MM.1S (cell line): ENCODE measurements at regions not wholly inside any gene's neighbourhood (a gene's known extent, or its start where the extent isn't known, plus 50 kb on each side); places are given as distances from the start of the nearest gene placed in this dataset.

Source experiments
- DNase-seq: peaks from one replicate; pipeline ENCODE4 v3.0.0-alpha.2; 2015
- H2AFZ ChIP-seq: fragments of 300-600 bp; sonication (generic); 2 replicates; pipeline ENCODE4 v1.6.0; 2016; ENCODE audit warnings: antibody characterized with exemption, low read length
- H3F3A ChIP-seq: fragments of 300-600 bp; sonication (generic); 2 replicates; pipeline ENCODE4 v1.6.1; 2016; ENCODE audit warnings: mild to moderate bottlenecking, antibody characterized with exemption, low read length, moderate library complexity, mixed read lengths; ENCODE audit not compliant: insufficient read depth
- H3K27ac ChIP-seq: fragments of 300-600 bp; sonication (generic); 2 replicates; pipeline ENCODE4 v1.5.1; 2016; ENCODE audit warnings: mild to moderate bottlenecking, low read length
- H3K27me3 ChIP-seq: fragments of 300-600 bp; sonication (generic); replicated peaks from 2 replicates; pipeline ENCODE4 v1.6.0; 2016; ENCODE audit warnings: low read length; ENCODE audit not compliant: insufficient read depth
- H3K36me3 ChIP-seq: fragments of 300-600 bp; sonication (generic); replicated peaks from 2 replicates; pipeline ENCODE4 v1.6.1; 2016; ENCODE audit warnings: mild to moderate bottlenecking, low read length, mixed read lengths; ENCODE audit not compliant: insufficient read depth
- H3K4me1 ChIP-seq: fragments of 300-600 bp; sonication (generic); 2 replicates; pipeline ENCODE4 v1.6.1; 2016; ENCODE audit warnings: low read length, mixed read lengths
- H3K4me2 ChIP-seq: fragments of 300-600 bp; sonication (generic); 2 replicates; pipeline ENCODE4 v1.6.0; 2016; ENCODE audit warnings: low read depth, low read length
- H3K4me3 ChIP-seq: fragments of 300-600 bp; sonication (generic); 2 replicates; pipeline ENCODE4 v1.5.1; 2016; ENCODE audit warnings: low read length, mixed read lengths
- H3K79me2 ChIP-seq: fragments of 300-600 bp; sonication (generic); 2 replicates; pipeline ENCODE4 v1.6.1; 2016; ENCODE audit warnings: mixed run types, low read length, mixed read lengths
- H3K9ac ChIP-seq: fragments of 300-600 bp; sonication (generic); 2 replicates; pipeline ENCODE4 v1.6.1; 2016; ENCODE audit warnings: low read length, mixed read lengths
- H3K9me2 ChIP-seq: fragments of 300-600 bp; sonication (generic); replicated peaks from 2 replicates; pipeline ENCODE4 v1.6.1; 2016; ENCODE audit warnings: mild to moderate bottlenecking, low read length, mixed read lengths; ENCODE audit not compliant: insufficient read depth
- H3K9me3 ChIP-seq: fragments of 300-600 bp; sonication (generic); replicated peaks from 2 replicates; pipeline ENCODE4 v1.6.1; 2016; ENCODE audit warnings: mild to moderate bottlenecking, low read length, mixed read lengths; ENCODE audit not compliant: insufficient read depth
- H4K20me1 ChIP-seq: fragments of 300-600 bp; sonication (generic); 2 replicates; pipeline ENCODE4 v1.6.1; 2016; ENCODE audit warnings: mild to moderate bottlenecking, low read length, moderate library complexity, mixed read lengths; ENCODE audit not compliant: insufficient read depth
- EZH2 ChIP-seq: fragments of 300-600 bp; sonication (generic); optimal IDR thresholded peaks from 2 replicates; pipeline ENCODE3; 2017; ENCODE audit warnings: low read depth, mild to moderate bottlenecking, antibody characterized with exemption, low read length, mixed read lengths
- EZH2phosphoT487 ChIP-seq: fragments of 300-600 bp; sonication (generic); IDR thresholded peaks from 2 replicates; pipeline ENCODE4 v1.6.1; 2018; ENCODE audit warnings: antibody characterized with exemption, low read length
- TF ChIP-seq, protein P1 (sequence below): fragments of 300-600 bp; sonication (generic); IDR thresholded peaks from 2 replicates; pipeline ENCODE4 v1.5.1; 2016; ENCODE audit warnings: antibody characterized with exemption, low read length, mixed read lengths

DNA sequence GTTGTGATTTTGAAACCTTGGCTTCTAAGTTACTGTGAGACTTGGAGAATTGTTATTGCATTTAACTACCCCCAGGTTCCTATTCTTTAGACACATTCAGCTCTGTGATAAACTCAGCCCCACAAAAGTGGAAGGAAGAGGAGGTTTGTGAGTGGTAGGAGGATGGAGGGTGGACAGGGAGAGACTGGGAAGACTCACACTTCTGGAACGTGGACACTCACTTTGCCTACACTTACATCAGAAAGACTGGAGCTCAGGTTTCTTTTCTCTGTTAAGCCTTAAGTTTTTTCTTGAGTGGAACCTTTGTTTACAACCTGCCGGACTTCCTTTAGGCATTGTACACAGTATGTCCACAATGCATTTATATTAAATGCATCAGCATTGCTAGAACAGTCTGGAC is 99.0 kb downstream of the AREG start:
- no peak for TF ChIP-seq EZH2
- TF ChIP-seq, protein P1, sequence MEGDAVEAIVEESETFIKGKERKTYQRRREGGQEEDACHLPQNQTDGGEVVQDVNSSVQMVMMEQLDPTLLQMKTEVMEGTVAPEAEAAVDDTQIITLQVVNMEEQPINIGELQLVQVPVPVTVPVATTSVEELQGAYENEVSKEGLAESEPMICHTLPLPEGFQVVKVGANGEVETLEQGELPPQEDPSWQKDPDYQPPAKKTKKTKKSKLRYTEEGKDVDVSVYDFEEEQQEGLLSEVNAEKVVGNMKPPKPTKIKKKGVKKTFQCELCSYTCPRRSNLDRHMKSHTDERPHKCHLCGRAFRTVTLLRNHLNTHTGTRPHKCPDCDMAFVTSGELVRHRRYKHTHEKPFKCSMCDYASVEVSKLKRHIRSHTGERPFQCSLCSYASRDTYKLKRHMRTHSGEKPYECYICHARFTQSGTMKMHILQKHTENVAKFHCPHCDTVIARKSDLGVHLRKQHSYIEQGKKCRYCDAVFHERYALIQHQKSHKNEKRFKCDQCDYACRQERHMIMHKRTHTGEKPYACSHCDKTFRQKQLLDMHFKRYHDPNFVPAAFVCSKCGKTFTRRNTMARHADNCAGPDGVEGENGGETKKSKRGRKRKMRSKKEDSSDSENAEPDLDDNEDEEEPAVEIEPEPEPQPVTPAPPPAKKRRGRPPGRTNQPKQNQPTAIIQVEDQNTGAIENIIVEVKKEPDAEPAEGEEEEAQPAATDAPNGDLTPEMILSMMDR = no peak
- no peak for TF ChIP-seq EZH2phosphoT487
- DNase-seq = no peak
- Histone ChIP-seq H2AFZ (no peak overlapping the region), H3K4me3 (no peak overlapping the region), H3K9ac (no peak overlapping the region), H3F3A (peaks cover 9% of the 10 kb centered on the region), H3K27ac (no peak overlapping the region), H3K4me1 (peaks cover 17% of the 10 kb centered on the region), H3K4me2 (no peak overlapping the region), H3K9me3 (no peaks in the 10 kb centered on the region), H3K27me3 (peaks cover 3% of the 10 kb centered on the region; the same call in 1 of the 2 replicates), H4K20me1 (no peaks in the 10 kb centered on the region), H3K9me2 (no peaks in the 10 kb centered on the region), H3K36me3 (no peaks in the 10 kb centered on the region), H3K79me2 (no peaks in the 10 kb centered on the region)

DNA sequence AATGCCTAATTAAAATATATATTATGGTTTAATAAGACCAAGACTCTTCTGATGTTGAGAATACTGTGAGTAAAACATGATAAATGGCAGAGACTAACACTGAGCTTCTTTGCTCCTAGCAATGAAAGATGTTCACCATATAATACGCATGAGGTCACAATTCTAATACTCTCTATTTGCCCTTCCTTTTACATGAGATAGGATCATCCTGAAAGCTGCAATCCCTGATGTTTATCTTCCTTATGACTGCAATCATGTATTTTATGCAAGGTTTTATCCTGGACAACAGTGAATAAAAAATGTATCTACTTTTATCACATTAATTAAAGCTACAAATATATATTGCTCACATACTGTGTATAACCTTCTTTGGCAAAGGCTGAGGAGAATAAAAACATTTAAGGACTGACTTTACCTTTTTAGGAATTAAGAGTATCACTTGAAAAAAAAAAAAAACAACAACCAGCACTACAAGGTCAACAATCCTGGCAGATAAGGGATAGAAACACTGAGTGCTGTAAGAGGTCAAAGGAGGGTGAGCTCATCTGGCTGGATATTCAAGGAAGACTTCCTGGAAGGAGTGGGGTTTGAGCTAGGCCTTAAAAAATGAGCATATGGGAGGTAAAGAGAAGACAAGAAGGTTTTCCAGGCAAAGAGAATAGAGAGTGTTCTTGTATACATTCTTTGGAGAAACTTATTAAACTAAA is 99.9 kb downstream of the AREG start:
- Histone ChIP-seq H3K9ac (no peak overlapping the region), H2AFZ (no peak overlapping the region), H3K4me3 (no peak overlapping the region), H3K79me2 (no peaks in the 10 kb centered on the region), H4K20me1 (no peaks in the 10 kb centered on the region), H3K36me3 (no peaks in the 10 kb centered on the region), H3F3A (peaks cover 9% of the 10 kb centered on the region), H3K27ac (no peak overlapping the region), H3K9me2 (no peaks in the 10 kb centered on the region), H3K4me2 (no peak overlapping the region), H3K9me3 (no peaks in the 10 kb centered on the region), H3K27me3 (peaks cover 3% of the 10 kb centered on the region; the same call in 1 of the 2 replicates), H3K4me1 (peaks cover 17% of the 10 kb centered on the region)
- no peak for TF ChIP-seq EZH2
- no peak for TF ChIP-seq EZH2phosphoT487
- TF ChIP-seq, protein P1 = no peak
- DNase-seq = no peak

DNA sequence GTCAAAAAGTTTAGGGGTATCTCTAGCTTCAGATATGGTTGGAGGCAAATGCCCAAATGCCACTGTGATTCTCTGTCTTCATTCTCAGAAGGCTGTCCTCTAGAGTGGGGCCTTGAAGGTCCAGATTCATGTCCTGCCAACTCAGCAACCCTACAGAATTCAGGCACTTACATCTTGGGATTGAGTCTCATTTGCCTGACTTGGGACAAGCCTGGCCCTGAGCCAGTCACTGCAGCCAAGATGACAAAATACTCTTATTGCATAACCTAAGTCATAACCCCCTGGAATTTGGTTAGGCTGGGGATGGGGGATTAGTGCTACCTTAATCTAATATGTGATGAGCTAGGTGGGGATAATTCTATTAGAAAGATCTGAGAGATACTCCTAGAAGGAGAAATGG is 100.5 kb downstream of the AREG start:
- no peak for DNase-seq

More for the DNA sequence above, 100.5 kb downstream of the AREG start:
- H3K79me2 ChIP-seq = no peaks in the 10 kb centered on the region
- H3K4me1 ChIP-seq = peaks cover 17% of the 10 kb centered on the region
- no peaks in the 10 kb centered on the region for H4K20me1 ChIP-seq
- no peak for TF ChIP-seq EZH2phosphoT487
- no peak for TF ChIP-seq EZH2
- TF ChIP-seq, protein P1 = no peak
- H3K36me3 ChIP-seq = no peaks in the 10 kb centered on the region
- H3K27me3 ChIP-seq = peaks cover 3% of the 10 kb centered on the region; the same call in 1 of the 2 replicates
- no peak overlapping the region for H3K4me3 ChIP-seq
- H3F3A ChIP-seq = peaks cover 9% of the 10 kb centered on the region
- H3K27ac ChIP-seq = no peak overlapping the region
- no peaks in the 10 kb centered on the region for H3K9me2 ChIP-seq
- no peak overlapping the region for H2AFZ ChIP-seq
- H3K9ac ChIP-seq = no peak overlapping the region
- no peaks in the 10 kb centered on the region for H3K9me3 ChIP-seq
- H3K4me2 ChIP-seq = no peak overlapping the region
